ENCODE measurements at regions not wholly inside any gene's neighbourhood (a gene's known extent, or its start where the extent isn't known, plus 50 kb on each side); places are given as distances from the start of the nearest gene placed in this dataset.
"Not testable (repeated sequence)": the region's sequence is repeated elsewhere in the genome, so short reads cannot be mapped to it uniquely, and the experiment has no call there.

- DNase-seq (ENCODE audit: low read depth) = no peak
- no peak for TF ChIP-seq CTCF (IDR thresholded peaks at IDR 0.05; ENCODE audit: low read depth, low read length, missing control alignments)
- no peak overlapping the region for H3K4me3 ChIP-seq (ENCODE audit: low read depth, low read length)
These were observed 1469.8 kb downstream of the CDH11 start for GRCh38 chr16:63652091-63652490.

GRCh38 chr16:63650550-63650949, 1471.3 kb downstream of the CDH11 start:
- no peak for TF ChIP-seq CTCF (IDR thresholded peaks at IDR 0.05; ENCODE audit: low read depth, low read length, missing control alignments)
- DNase-seq (ENCODE audit: low read depth) = no peak
- no peak overlapping the region for H3K4me3 ChIP-seq (ENCODE audit: low read depth, low read length)

GRCh38 chr16:63633706-63634445, 1488.0 kb downstream of the CDH11 start:
- H3K4me3 ChIP-seq (ENCODE audit: low read depth, low read length); DNase-seq (ENCODE audit: low read depth): not testable (repeated sequence)

DNA sequence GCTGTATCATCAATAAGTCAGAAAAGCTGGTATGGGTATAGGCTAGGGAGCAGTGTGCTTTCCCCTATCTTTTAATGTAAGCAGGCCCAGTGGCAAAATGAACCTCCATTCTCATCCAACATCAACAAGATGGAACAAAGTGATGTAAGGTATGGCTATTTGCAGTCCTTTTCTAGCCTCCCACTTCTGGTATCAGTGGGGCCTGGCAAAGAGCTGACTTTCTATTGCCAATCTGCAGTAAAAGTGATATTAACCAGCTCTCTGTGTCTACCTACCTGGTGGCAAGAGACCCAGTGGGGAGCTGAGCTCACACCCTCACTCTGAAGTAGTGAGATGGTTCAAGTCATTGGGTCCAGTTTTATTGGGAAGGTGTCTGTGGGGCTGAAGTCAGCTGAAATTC, 1492.6 kb downstream of the CDH11 start:
- DNase-seq (ENCODE audit: low read depth) = no peak
- no peak overlapping the region for H3K4me3 ChIP-seq (ENCODE audit: low read depth, low read length)
- no peak for TF ChIP-seq CTCF (IDR thresholded peaks at IDR 0.05; ENCODE audit: low read depth, low read length, missing control alignments)

- TF ChIP-seq CTCF (IDR thresholded peaks at IDR 0.05; ENCODE audit: low read depth, low read length, missing control alignments) = no peak
- DNase-seq (ENCODE audit: low read depth) = no peak
- no peak overlapping the region for H3K4me3 ChIP-seq (ENCODE audit: low read depth, low read length)
These were observed 1493.1 kb downstream of the CDH11 start for GRCh38 chr16:63628812-63629211.

DNA sequence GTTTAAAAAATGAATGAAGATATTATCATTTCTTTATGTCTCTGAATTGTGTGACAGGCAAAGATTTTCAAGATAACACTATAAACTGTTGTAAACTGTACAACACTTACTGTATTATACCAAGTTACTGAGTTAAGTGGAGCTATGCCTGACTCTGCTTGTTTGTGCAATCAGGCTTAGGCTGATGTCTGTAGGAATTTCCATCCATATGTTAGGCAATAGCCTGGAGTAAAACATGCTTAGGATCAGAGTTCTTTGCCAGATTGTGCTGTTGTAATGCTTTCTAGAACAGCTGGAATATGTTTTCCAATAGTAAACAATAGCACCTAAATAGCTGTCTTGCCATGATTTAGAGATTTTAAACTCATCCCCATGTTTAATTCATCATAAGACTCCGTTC, 1496.7 kb downstream of the CDH11 start:
- TF ChIP-seq CTCF (IDR thresholded peaks at IDR 0.05; ENCODE audit: low read depth, low read length, missing control alignments) = no peak
- DNase-seq (ENCODE audit: low read depth) = no peak
- H3K4me3 ChIP-seq (ENCODE audit: low read depth, low read length) = no peak overlapping the region

DNA sequence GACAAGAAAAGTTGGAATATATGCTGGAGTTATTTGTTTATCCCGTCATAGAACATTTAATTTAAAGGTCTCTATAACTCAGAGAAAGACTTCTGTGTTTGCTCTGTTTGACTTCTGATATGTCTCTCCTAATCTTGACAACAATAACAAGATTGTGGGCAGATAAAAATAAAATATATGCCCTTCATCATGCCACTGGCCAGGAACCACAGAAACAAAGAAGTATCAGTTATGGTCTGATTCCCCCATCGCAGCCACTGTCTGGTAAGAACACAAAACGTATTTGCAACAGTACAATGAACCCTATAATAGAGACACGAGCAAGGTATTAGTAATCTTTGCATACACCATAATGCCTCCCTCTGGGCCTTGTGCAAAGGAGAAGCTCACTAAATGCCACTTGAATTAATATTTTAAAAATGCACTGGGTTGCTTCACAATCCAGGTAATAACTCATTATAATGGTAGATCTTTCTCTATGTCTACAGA, 1498.3 kb downstream of the CDH11 start:
- H3K4me3 ChIP-seq (ENCODE audit: low read depth, low read length) = no peak overlapping the region
- TF ChIP-seq CTCF (IDR thresholded peaks at IDR 0.05; ENCODE audit: low read depth, low read length, missing control alignments) = no peak
- no peak for DNase-seq (ENCODE audit: low read depth)

Data from GM12864 (cell line).